Activated naive CD4-positive, alpha-beta T cell treated with anti-CD3 and anti-CD28 coated beads, Interleukin-2, amount 50 U/mL, for 16 hours (primary cell): ENCODE measurements at regions not wholly inside any gene's neighbourhood (a gene's known extent, or its start where the extent isn't known, plus 50 kb on each side); places are given as distances from the start of the nearest gene placed in this dataset.
"Not testable (repeated sequence)": the region's sequence is repeated elsewhere in the genome, so short reads cannot be mapped to it uniquely, and the experiment has no call there.

Source experiments
- DNase-seq: peaks from one replicate; pipeline ENCODE4 v3.0.0-alpha.2; 2020

- no peak for DNase-seq
Measured at GRCh38 chr3:135646873-135647272, 318.7 kb upstream of the PPP2R3A start.

- DNase-seq = no peak
Measured at GRCh38 chr3:135649361-135649760, 316.2 kb upstream of the PPP2R3A start.

DNA sequence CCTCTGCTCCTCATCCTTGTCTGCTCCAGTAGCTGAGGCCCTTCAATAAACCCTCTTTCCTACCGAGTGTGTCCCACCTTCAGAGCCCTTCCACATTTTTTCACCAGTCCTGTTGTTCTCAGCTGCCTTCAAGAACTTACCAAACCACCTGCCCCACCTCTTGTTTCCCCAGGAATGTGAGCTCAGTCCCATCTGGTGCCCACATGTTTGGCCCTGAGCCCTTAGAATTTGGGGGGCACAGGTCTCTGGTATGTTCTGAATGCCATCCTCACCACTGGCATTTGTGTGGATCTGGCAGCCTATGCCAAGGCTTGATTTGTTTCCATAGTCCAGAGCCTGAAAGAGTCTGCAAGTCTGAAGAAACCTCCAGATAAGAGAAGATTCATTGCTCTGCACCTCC, 315.2 kb upstream of the PPP2R3A start:
- DNase-seq = no peak

- no peak for DNase-seq
Measured at GRCh38 chr3:135652388-135652787, 313.1 kb upstream of the PPP2R3A start.

- DNase-seq = no peak
Measured at GRCh38 chr3:135655328-135655727, 310.2 kb upstream of the PPP2R3A start.

GRCh38 chr3:135658451-135658850, 307.1 kb upstream of the PPP2R3A start:
- not testable (repeated sequence) for DNase-seq

DNA sequence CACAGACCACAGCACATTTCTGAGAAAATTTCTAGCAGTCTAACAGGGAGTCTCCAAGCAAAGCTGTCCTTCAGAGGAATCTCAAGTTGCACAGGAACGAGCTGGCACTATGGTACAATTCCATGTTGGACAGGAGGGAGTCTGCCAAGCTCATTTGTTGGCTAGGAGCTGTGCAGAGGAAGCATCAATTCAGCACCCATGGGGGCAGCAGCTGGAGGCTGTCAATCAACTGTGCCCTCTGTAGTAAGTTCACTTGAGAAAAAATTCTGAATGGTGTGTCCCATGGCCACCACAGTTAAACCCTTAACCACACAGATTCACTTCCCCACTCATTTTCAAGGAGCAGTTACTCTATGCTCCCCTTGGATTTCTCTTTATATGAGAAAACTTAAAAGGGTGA, 298.5 kb upstream of the PPP2R3A start:
- DNase-seq = no peak

DNA sequence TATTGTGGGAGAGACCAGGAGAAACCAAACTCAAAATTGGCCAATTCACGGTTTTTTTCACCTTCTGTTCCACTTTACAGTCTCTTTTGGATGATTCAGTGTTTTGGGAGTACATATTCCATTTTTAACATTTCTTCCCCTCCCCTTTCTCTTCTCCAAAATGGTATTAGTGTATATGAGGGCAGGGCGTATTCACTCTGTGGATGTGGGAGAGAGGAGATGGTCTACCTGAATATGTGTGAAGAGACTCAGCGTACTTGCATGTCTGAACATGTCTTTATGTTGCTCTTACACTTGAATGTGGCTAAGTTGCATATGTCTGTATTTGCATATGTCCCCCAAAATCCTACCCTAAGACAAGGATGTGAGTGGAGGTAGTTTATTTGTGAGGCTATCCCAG, 291.0 kb upstream of the PPP2R3A start:
- DNase-seq = no peak

DNA sequence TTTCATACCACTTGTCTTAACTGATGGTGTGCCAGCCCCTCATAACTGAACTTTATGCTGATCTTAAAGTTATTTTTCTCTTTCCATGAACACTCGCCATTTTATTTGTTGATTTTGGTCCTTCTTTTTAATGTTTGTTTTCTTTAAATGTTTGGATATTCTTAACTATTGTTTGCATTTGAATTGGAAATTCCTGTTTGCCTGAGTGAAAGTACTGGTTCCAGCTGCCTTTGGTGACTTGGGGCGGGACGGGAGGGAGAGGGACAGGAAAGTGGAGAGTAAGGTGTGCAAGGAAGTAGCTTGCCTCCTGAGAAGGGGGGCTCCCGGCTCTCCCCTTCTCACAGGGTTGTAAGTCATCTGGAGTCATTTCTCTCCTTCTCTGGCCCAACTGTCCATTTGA, 287.1 kb upstream of the PPP2R3A start:
- DNase-seq = no peak

GRCh38 chr3:135688003-135688402, 277.5 kb upstream of the PPP2R3A start:
- DNase-seq = no peak

DNA sequence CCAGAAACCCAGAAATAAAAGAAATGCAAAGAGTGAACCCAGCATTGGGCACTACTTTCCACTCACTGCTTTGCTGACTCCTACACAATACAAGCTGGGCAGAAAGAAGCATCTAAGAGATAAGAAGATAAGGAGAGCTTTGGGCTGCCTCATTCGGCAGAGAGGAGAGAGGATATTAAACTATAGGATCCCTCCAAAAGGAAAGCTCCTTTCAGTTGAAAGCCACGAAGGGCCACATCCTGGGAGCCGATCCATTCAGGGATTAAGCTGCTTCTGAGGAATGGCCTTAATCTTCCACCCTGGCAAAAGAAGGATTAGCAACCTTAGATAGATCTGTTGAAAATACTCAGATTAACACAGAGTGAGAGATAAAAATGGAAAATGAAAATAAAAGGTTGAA, 274.9 kb upstream of the PPP2R3A start:
- no peak for DNase-seq

- DNase-seq = no peak
Measured at GRCh38 chr3:135691240-135691639, 274.3 kb upstream of the PPP2R3A start.

GRCh38 chr3:135694142-135694541, 271.4 kb upstream of the PPP2R3A start:
- no peak for DNase-seq

GRCh38 chr3:135699741-135700140, 265.8 kb upstream of the PPP2R3A start:
- no peak for DNase-seq

GRCh38 chr3:135706758-135707375, 258.7 kb upstream of the PPP2R3A start:
- no peak for DNase-seq

GRCh38 chr3:135719449-135719848, 246.1 kb upstream of the PPP2R3A start:
- DNase-seq = no peak

- DNase-seq = no peak
Measured at GRCh38 chr3:135728007-135728721, 237.4 kb upstream of the PPP2R3A start.

DNA sequence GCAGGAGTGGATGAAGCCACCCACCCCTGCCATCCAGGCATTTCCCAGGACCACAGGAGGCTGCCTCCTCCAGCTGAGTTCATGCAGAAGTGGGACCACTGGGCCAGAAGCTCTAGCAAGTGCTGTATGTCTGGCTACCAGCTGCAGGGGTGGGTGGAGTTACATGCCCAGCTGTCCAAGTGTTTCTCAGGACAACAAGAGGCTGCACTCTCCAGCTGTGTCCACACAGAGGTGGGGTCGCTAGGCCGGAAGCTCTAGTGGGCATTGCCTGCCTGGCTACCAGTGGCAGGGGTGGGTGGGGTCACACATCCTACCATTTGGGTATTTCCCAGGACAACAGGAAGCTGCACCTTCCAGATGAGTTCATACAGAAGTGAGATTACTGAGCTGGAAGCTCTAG, 234.0 kb upstream of the PPP2R3A start:
- DNase-seq = no peak

DNA sequence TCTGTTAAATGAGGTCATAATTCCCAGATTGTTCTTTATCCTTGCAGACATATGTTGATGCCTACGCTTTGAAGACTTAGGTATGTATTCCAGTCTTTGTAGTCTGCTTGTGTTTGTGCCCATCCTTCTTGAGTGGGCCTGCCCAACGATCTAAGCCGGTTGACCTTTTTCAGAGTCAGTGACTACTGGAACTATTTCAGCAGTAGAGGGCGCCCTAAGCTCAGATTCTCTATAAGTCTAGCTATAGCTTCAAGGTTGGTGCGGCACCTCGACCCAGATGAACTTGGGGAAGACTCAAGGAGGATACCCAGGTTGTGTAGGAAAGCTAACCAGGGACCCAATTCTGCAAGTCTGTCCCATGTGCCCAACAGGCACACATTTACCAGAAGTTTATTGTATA, 228.8 kb upstream of the PPP2R3A start:
- DNase-seq = no peak

- no peak for DNase-seq
Measured at GRCh38 chr3:135739779-135740178, 225.7 kb upstream of the PPP2R3A start.

- no peak for DNase-seq
Measured at GRCh38 chr3:135740211-135740610, 225.3 kb upstream of the PPP2R3A start.

- no peak for DNase-seq
Measured at GRCh38 chr3:135740751-135741150, 224.8 kb upstream of the PPP2R3A start.

- DNase-seq = no peak
Measured at GRCh38 chr3:135751991-135752390, 213.5 kb upstream of the PPP2R3A start.

DNA sequence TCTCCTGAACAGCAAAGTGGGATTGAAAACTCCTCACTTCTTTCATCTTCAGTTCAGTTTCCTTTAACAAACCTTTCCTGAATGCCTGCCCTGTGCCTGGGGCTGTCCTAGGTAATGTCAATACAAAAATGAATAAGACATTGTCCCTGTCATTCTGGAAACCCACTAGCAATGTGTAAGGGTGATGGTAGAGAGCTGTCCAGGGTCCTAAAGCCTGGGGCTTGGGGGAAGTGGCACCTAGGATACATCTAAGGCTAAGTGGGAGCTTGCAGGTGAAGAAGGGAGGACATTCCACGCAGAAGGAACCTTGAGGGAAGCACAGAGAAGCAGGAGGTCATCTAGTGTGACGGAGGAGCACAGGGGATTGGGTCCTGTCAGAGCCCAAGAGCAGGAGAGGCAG, 212.7 kb upstream of the PPP2R3A start:
- DNase-seq = no peak

- DNase-seq = no peak
Measured at GRCh38 chr3:135753506-135753905, 212.0 kb upstream of the PPP2R3A start.
